Heart left ventricle (tissue), 13 donors: ENCODE measurements at regions not wholly inside any gene's neighbourhood (a gene's known extent, or its start where the extent isn't known, plus 50 kb on each side); places are given as distances from the start of the nearest gene placed in this dataset.

Source experiments
- POLR2A ChIP-seq, 2 donors: fragments of 450-650 bp; IDR thresholded peaks; one replicate each; pipeline ENCODE4 v1.6.1; 2017; ENCODE audit warnings: antibody characterized with exemption in 2 of 2, mild to moderate bottlenecking in 2 of 2, moderate library complexity in 2 of 2
- TF ChIP-seq, protein P1 (sequence below), 12 donors: fragments of 200-600 bp; sonication (generic) in 4 of 12; IDR thresholded peaks; one replicate each; pipeline versions ENCODE4 v1.5.0 to v1.8.0; 2018 to 2022; ENCODE audit warnings: antibody characterized with exemption in 12 of 12, mild to moderate bottlenecking in 5 of 12
- donor health status: ischemic (EF 13 %, LVEDD 7.1; RV severe dilation, severe dysfunction).
- donor health status: DM: no; HTN: yes; CAD: no.
- donor health status: DM: no; HTN: no; CAD: no.
- donor health status: ischemic (EF 25% LVEDD 6.9; RV normal size, moderate dysfunction).
- donor health status: ischemic (EF 25% LVEDD 5.7; RV mildly dilated, moderate dysfunction).
- donor health status: ischemic (EF 35%, LVEDD 5.7; RV mildly dilated, moderate dysfunction).
- donor health status: nonischemic (EF 11% LVEDD 7.7; RV severe dilation, severe dysfunction).
- donor health status: DM: yes; HTN: yes; CAD: no.
- donor health status: PGD.
- donor health status: ischemic (EF 29% LVEDD 5.4; RV normal size, mild dysfunction).
- donor health status: nonischemic (EF 23%, LVEDD 6.1; RV moderate dilation, normal function).

DNA sequence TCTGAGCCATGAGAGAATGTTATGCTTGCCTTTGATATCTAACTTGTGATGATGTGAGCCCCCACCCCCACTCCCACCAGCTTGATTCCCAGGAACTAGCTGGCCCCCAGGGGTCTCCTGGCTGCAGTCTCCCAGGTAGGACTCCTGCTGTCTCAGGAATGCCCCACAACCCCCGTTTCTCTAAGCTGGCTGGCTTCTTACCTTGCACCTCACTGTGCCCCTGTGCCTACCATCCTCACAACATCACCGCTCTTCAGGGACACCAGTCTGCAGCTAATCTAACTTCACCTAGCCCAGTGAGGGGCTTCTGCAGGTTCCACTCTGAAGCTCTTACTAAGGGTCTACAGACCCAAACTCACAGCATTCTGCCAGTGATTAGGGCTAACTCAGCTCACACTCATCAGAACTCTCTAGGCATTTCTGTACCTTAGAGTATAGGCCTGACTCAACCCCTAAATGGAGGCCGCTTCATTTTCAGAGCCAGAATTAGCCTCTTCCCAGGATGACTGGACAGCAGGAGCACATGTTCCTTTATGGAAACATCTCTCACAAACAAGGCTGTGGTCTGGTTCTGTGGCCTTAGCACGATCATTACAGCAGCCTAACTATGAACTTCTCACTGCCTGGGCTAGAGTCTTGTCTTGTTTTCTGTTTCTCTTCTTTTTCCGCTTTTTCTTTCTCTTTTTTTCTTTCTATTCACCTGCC is 72.8 kb upstream of the IFNG-AS1 start:
- TF ChIP-seq, protein P1, sequence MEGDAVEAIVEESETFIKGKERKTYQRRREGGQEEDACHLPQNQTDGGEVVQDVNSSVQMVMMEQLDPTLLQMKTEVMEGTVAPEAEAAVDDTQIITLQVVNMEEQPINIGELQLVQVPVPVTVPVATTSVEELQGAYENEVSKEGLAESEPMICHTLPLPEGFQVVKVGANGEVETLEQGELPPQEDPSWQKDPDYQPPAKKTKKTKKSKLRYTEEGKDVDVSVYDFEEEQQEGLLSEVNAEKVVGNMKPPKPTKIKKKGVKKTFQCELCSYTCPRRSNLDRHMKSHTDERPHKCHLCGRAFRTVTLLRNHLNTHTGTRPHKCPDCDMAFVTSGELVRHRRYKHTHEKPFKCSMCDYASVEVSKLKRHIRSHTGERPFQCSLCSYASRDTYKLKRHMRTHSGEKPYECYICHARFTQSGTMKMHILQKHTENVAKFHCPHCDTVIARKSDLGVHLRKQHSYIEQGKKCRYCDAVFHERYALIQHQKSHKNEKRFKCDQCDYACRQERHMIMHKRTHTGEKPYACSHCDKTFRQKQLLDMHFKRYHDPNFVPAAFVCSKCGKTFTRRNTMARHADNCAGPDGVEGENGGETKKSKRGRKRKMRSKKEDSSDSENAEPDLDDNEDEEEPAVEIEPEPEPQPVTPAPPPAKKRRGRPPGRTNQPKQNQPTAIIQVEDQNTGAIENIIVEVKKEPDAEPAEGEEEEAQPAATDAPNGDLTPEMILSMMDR (IDR thresholded peaks at IDR 0.05): no peak
- no peak for TF ChIP-seq POLR2A (IDR thresholded peaks at IDR 0.05)
